Cardiac muscle cell (in vitro differentiated cells and primary cell): ENCODE measurements at regions not wholly inside any gene's neighbourhood (a gene's known extent, or its start where the extent isn't known, plus 50 kb on each side); places are given as distances from the start of the nearest gene placed in this dataset.

Experiments
- DNase-seq, 2 donors: peaks; one replicate each; pipeline versions ENCODE4 v3.0.0 to v3.0.0-alpha.2; 2010 to 2017; ENCODE audit warnings: low read depth in 1 of 2, low spot score in 1 of 2
- H3K27ac ChIP-seq: fragments of 200-600 bp; sonication (generic); 2 replicates; pipeline ENCODE4 v1.5.1; 2016
- H3K27me3 ChIP-seq: fragments of 200-600 bp; sonication (generic); 2 replicates; pipeline ENCODE4 v1.6.0; 2016; ENCODE audit warnings: control low read depth
- H3K36me3 ChIP-seq: fragments of 200-600 bp; sonication (generic); 2 replicates; pipeline ENCODE4 v1.5.1; 2016; ENCODE audit warnings: control low read depth
- H3K4me1 ChIP-seq: fragments of 200-600 bp; sonication (generic); 2 replicates; pipeline ENCODE4 v1.8.1; 2017; ENCODE audit warnings: low read depth, mild to moderate bottlenecking, mixed run types
- H3K4me3 ChIP-seq: fragments of 200-600 bp; sonication (generic); 2 replicates; pipeline ENCODE4 v1.5.1; 2016; ENCODE audit warnings: mild to moderate bottlenecking
- H3K9me3 ChIP-seq: fragments of 200-600 bp; sonication (generic); 2 replicates; pipeline ENCODE4 v1.5.1; 2017; ENCODE audit warnings: low read depth, mild to moderate bottlenecking, control low read depth
- TF ChIP-seq, protein P1 (sequence below): IDR thresholded peaks from 2 replicates; pipeline ENCODE4 v1.5.1; 2012; ENCODE audit warnings: low read depth, mild to moderate bottlenecking, low read length

DNA sequence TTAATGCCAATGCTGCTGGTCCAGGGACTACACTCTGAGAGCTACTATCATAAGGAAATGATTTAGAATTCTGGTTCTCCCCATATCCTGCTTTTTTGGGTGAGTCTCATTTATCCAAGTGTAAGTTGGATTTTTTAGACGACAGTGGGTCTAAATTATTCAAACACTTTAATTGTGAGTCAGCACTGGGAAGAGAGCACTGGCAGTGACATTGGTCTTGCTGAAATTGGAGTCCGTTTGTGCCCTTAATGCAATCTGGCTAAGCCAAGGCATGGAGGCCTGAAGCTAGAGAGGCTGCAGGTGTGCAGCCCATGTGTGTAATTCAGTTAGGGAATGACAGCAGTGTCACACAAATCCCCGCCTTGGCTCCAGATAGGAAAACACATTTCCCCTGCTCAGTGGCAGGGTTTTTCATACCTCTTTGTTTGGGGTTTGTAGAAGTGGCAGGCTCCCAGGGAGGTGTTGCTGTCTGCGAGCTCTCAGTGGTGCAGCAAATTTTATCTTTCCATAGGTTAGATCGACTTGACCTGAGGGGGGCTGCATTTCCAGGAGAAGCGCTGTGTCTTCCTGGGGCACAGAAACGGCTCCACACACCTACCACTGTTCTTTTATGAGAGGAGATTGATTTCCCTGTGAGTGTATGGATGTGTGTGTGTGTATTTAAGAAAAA lies 197.7 kb downstream of the CD47 start:
- no peak overlapping the region for H3K27ac ChIP-seq
- H3K27me3 ChIP-seq, result no peaks in the 10 kb centered on the region
- DNase-seq, result no peak
- no peaks in the 10 kb centered on the region for H3K36me3 ChIP-seq
- H3K4me1 ChIP-seq, result no peaks in the 10 kb centered on the region
- no peaks in the 10 kb centered on the region for H3K9me3 ChIP-seq
- TF ChIP-seq, protein P1, sequence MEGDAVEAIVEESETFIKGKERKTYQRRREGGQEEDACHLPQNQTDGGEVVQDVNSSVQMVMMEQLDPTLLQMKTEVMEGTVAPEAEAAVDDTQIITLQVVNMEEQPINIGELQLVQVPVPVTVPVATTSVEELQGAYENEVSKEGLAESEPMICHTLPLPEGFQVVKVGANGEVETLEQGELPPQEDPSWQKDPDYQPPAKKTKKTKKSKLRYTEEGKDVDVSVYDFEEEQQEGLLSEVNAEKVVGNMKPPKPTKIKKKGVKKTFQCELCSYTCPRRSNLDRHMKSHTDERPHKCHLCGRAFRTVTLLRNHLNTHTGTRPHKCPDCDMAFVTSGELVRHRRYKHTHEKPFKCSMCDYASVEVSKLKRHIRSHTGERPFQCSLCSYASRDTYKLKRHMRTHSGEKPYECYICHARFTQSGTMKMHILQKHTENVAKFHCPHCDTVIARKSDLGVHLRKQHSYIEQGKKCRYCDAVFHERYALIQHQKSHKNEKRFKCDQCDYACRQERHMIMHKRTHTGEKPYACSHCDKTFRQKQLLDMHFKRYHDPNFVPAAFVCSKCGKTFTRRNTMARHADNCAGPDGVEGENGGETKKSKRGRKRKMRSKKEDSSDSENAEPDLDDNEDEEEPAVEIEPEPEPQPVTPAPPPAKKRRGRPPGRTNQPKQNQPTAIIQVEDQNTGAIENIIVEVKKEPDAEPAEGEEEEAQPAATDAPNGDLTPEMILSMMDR, result no peak
- no peak overlapping the region for H3K4me3 ChIP-seq

DNA sequence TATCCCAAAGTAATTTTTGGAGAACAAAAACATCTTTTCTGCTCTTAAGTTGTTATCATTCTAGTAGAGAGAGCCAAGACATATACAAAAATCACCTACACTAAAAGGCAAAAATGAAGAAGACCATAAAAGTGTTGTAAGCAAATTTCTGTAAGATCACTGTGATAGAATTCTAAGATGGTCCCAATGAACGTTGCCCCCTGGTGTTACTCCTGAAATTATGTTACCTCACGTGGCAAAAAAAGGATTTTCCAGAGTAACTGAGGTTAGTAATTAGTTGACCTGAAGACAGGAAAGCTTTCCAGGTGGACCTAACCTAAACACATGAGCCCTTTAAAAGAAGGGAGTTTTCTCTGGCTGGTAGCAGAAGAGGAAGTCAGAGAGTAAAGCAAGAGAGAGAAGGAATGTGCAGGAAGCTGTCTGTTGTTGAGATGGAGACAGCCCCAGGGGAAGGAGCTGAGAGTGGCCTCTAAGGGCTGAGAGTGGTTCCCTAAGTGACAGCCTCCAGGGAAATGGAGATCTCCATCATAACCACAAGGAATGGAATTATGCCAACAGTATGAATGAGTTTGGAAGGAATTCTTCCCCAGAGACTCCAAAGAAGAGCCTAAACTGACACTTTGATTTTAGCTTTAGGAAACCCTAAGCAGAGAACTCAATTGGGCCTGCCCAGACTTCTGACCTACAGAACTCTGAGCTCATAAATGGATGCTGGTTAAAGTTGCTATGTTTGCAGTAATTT lies 205.9 kb downstream of the CD47 start:
- TF ChIP-seq, protein P1, result peak; percentile 29

DNA sequence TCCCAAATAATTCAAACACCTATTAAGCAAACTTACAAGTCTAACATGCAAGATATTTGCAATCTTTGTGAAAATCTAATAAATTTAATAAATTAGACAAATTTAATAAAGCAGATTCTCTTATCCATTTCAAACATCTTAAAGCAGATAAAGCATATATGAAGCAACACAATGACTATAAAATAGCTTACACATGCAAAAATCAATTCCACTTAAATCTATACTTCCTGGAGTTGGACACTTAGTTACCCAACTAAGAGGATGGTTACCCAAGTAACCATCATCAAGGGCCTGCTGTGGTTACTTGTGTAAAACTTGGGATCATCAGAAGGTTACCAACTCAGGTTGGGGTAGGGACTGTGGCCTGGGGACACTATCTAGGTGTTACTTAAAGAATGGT lies 206.8 kb downstream of the CD47 start:
- H3K27me3 ChIP-seq, result no peaks in the 10 kb centered on the region
- TF ChIP-seq, protein P1, result no peak

More for the DNA sequence above, 205.9 kb downstream of the CD47 start:
- DNase-seq, result peak in 1 of 2 donors; percentile 75
- Histone ChIP-seq H3K4me1 (no peaks in the 10 kb centered on the region), H3K4me3 (no peak overlapping the region), H3K36me3 (no peaks in the 10 kb centered on the region), H3K9me3 (no peaks in the 10 kb centered on the region), H3K27ac (no peak overlapping the region), H3K27me3 (no peaks in the 10 kb centered on the region)

GRCh38 chr3:107882881-107883280 lies 207.9 kb downstream of the CD47 start:
- no peak for DNase-seq
- no peak overlapping the region for H3K27ac ChIP-seq
- no peaks in the 10 kb centered on the region for H3K4me1 ChIP-seq
- H3K9me3 ChIP-seq, result no peaks in the 10 kb centered on the region
- no peaks in the 10 kb centered on the region for H3K27me3 ChIP-seq
- no peaks in the 10 kb centered on the region for H3K36me3 ChIP-seq
- TF ChIP-seq, protein P1, result no peak
- no peak overlapping the region for H3K4me3 ChIP-seq

More for the DNA sequence above, 206.8 kb downstream of the CD47 start:
- no peaks in the 10 kb centered on the region for H3K9me3 ChIP-seq
- H3K36me3 ChIP-seq, result no peaks in the 10 kb centered on the region
- H3K4me1 ChIP-seq, result no peaks in the 10 kb centered on the region
- no peak for DNase-seq
- H3K27ac ChIP-seq, result no peak overlapping the region
- no peak overlapping the region for H3K4me3 ChIP-seq

DNA sequence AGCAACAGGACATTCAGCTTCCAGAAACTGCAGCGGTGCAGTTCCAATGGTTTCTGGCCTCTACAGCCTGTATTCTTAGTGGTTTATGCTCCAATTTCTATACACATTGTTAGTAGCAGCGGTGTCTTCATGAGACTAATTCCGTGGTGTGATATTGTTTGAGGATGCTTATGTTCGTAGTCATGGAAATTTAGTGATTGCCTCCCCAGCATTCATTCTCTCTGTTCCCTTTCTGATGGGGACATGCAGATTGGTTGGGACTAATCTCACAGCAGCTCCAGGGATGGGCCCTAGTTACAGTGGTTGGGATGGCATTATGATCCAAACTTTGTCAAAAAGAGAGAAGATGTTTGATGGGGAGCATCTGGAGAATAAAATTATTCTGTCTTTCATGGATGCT lies 208.6 kb downstream of the CD47 start:
- Histone ChIP-seq H3K36me3 (no peaks in the 10 kb centered on the region), H3K4me3 (no peak overlapping the region), H3K4me1 (no peaks in the 10 kb centered on the region), H3K27ac (no peak overlapping the region), H3K9me3 (no peaks in the 10 kb centered on the region), H3K27me3 (no peaks in the 10 kb centered on the region)
- TF ChIP-seq, protein P1, result no peak
- DNase-seq, result no peak
